AG09319 (cell line): ENCODE measurements at regions not wholly inside any gene's neighbourhood (a gene's known extent, or its start where the extent isn't known, plus 50 kb on each side); places are given as distances from the start of the nearest gene placed in this dataset.

ENCODE experiments used
- DNase-seq: peaks from one replicate; pipeline ENCODE4 v3.0.0-alpha.2; 2010; ENCODE audit warnings: low read depth; ENCODE audit errors: extremely low read depth
- TF ChIP-seq, protein P1 (sequence below): IDR thresholded peaks from 2 replicates; pipeline ENCODE4 v1.5.1; 2011; ENCODE audit warnings: low read depth, mild to moderate bottlenecking, inconsistent platforms, low read length, moderate library complexity

DNA sequence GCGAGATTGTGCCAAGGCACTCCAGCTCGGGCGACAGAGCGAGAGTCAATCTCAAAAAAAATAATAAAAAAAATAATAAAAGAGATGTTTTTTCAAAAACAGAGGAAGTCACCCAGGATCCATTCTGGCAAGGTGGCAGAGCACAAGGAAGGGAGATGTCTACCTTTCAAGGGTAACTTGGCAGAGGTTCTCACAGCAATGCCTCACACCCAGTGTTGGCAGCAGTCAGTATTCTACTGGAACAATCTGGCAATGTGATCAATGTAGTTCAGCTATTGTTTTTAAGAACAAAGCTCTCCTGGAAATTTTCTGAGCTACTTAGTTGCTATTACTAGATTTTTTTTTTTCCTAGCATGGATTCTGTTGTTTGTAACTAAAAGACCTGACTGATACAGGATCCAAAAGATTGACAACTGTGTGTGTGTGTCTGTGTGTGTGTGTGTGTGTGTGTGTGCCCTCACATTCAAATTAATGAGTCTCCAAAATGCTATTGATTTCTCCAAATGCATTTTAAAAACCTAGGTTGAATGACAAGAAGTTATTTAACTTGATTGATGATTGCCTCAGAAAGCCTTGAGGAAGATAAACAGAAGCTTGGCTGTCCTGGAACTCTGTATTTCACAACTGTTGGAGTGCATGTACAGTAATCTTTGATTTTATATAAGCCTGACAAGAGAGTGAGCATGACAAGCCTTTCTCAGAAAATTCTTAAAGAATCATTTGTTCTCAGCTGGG lies 114.1 kb upstream of the RREB1 start:
- TF ChIP-seq, protein P1, sequence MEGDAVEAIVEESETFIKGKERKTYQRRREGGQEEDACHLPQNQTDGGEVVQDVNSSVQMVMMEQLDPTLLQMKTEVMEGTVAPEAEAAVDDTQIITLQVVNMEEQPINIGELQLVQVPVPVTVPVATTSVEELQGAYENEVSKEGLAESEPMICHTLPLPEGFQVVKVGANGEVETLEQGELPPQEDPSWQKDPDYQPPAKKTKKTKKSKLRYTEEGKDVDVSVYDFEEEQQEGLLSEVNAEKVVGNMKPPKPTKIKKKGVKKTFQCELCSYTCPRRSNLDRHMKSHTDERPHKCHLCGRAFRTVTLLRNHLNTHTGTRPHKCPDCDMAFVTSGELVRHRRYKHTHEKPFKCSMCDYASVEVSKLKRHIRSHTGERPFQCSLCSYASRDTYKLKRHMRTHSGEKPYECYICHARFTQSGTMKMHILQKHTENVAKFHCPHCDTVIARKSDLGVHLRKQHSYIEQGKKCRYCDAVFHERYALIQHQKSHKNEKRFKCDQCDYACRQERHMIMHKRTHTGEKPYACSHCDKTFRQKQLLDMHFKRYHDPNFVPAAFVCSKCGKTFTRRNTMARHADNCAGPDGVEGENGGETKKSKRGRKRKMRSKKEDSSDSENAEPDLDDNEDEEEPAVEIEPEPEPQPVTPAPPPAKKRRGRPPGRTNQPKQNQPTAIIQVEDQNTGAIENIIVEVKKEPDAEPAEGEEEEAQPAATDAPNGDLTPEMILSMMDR: no peak
- no peak for DNase-seq

DNA sequence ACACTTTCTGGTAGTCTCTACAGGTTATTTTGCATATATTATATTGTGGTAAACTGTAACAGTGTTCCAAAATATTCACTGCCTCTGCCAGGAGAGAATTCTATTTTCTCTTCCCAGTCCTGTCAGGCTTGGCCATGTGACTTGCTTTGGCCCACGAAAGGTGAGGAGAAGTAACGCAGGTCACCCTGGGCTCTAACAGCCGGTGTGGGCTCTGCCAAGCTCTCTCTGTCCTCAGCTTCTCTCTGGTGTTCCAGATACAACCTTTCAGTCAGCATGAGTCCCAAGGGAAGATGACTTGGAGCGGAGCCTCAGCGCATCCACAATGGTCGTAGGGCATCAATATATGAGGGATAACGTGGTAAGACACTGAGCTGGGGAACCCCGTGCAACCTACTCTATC lies 113.0 kb upstream of the RREB1 start:
- DNase-seq: no peak
- TF ChIP-seq, protein P1: no peak

DNA sequence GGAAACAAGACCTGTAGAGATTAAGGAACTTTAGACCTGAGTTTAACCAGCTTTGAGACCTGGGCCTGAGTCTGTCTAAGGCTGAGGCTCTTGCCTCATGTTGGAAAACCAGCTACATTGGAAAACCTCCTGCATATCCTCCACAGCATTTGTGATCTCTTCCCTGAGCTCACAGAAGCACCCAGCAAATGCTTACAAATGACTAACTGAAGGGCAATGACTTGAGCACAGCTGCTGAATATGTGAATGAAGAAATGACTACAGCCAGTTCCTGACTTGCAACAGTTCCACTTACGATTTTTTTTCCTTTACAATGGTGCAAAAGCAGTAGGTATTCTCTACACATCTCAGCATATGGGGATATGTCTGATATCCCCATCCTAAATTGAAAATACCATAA lies 112.4 kb upstream of the RREB1 start:
- DNase-seq: no peak
- TF ChIP-seq, protein P1: no peak

DNA sequence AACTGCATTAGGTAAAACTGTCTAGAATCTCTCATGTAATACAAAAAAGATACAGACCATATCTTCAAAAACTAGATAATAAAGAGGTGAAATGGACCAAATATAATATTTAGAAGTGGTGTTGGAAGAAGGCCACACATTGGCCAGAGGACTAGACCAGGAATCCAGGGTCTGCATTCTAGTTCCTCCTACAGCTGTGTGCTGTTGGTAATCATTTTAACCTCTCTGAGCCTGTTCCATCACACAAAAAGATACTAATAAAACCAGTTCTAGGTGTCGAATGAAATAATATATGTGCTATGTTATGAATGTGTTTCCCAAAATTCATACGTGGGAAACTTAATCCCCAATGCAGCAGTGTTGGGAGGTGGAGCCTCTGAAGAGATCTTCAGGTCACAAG lies 111.6 kb upstream of the RREB1 start:
- TF ChIP-seq, protein P1: no peak
- DNase-seq: no peak

DNA sequence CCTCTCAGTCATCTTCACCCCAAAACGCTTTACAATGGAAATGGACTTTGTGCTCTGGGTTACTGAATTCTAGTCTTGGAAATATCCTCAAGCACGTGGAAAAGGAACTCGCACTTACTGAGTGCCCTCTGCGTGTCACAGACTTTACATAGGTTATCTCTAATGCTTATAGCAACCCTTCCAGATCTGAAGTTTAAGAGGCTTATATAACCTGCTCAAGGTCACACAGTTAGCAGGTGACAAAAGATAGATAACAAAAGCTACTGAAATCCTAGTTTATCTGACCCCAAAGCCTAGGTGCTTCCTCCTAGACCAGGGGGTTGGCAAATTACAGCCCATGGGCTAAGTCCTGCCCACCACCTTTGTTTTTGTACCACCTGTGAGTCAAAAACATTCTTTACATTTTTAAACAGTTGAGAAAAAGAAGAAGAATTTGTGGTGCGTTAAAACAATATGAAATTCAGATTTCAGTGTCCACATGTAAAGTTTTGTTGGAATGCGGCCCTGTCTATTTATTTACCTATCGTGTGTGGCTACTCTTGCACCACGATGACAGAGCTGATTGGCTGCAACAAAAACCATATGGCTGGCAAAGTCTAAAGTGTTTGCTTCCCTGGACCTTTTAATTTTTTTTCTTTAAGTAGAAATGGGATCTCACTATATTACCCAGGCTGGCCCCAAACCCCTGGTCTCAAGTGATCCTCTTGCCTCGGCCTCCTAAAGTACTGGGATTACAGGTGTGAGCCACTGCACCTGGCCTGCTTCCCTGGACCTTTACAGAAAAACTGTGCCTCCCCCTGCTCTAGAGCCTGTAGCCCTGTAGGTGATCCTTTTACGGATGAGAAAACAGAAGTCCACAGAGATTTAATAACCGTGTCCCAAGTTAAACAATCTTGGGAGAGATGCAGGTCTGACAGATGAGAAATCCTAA lies 110.2 kb upstream of the RREB1 start:
- TF ChIP-seq, protein P1: no peak
- no peak for DNase-seq

DNA sequence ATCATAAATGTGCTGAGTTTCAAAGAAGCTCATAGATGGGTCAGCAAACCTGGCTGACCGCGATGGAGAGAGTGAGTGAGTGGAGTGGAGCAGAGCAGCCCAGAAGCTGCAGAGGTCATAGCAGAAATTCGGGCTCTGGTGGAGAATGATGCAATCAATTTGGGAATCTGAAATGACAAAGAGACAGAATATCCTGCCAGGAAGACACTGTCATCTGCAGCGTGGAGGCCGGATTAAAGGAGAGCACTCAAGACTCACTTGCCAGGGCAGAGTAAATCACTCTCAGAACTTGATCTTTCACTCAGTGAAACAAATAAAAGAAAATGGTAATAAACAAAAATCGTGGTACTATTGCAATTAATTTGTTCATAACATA lies 109.6 kb upstream of the RREB1 start:
- no peak for DNase-seq
- TF ChIP-seq, protein P1: no peak
